ENCODE measurements at regions not wholly inside any gene's neighbourhood (a gene's known extent, or its start where the extent isn't known, plus 50 kb on each side); places are given as distances from the start of the nearest gene placed in this dataset.
"Not testable (repeated sequence)": the region's sequence is repeated elsewhere in the genome, so short reads cannot be mapped to it uniquely, and the experiment has no call there.

- DNase-seq (ENCODE audit: low spot score), result peak; percentile 22
These were observed 69.6 kb downstream of the SERTM2 start for GRCh38 chrX:111581086-111581485.

GRCh38 chrX:111585337-111585736 is 73.9 kb downstream of the SERTM2 start:
- no peak for DNase-seq (ENCODE audit: low spot score)

- not testable (repeated sequence) for DNase-seq (ENCODE audit: low spot score)
These were observed 83.0 kb downstream of the SERTM2 start for GRCh38 chrX:111594348-111594877.

- no peak for DNase-seq (ENCODE audit: low spot score)
These were observed 83.0 kb upstream of the ALG13 start for GRCh38 chrX:111597967-111598366.

- no peak for DNase-seq (ENCODE audit: low spot score)
These were observed 72.2 kb upstream of the ALG13 start for GRCh38 chrX:111608724-111609123.

GRCh38 chrX:111609206-111609605 is 71.8 kb upstream of the ALG13 start:
- no peak for DNase-seq (ENCODE audit: low spot score)

- DNase-seq (ENCODE audit: low spot score), result no peak
These were observed 65.7 kb upstream of the ALG13 start for GRCh38 chrX:111615227-111615626.

- no peak for DNase-seq (ENCODE audit: low spot score)
These were observed 64.2 kb upstream of the ALG13 start for GRCh38 chrX:111616786-111617185.

- DNase-seq (ENCODE audit: low spot score), result not testable (repeated sequence)
These were observed 60.9 kb upstream of the ALG13 start for GRCh38 chrX:111620084-111620483.

GRCh38 chrX:111624169-111624568 is 56.8 kb upstream of the ALG13 start:
- DNase-seq (ENCODE audit: low spot score), result no peak

- not testable (repeated sequence) for DNase-seq (ENCODE audit: low spot score)
These were observed 53.7 kb upstream of the ALG13 start for GRCh38 chrX:111627256-111627655.

Measured in kidney tubule cell (primary cell).